Fibroblast of pulmonary artery (primary cell): ENCODE measurements at regions not wholly inside any gene's neighbourhood (a gene's known extent, or its start where the extent isn't known, plus 50 kb on each side); places are given as distances from the start of the nearest gene placed in this dataset.

Experiments
- DNase-seq: peaks from one replicate; pipeline ENCODE4 v3.0.0-alpha.2; 2010; ENCODE audit warnings: low read depth
- H3K4me3 ChIP-seq: replicated peaks from 2 replicates; pipeline ENCODE4 v1.5.1; 2011; ENCODE audit warnings: low read depth, mild to moderate bottlenecking, control low read depth, low read length, moderate library complexity
- TF ChIP-seq, protein P1 (sequence below): IDR thresholded peaks from 2 replicates; pipeline ENCODE4 v1.5.1; 2011; ENCODE audit warnings: mild to moderate bottlenecking, control low read depth, low read length, inconsistent platforms; ENCODE audit errors: missing control alignments

DNA sequence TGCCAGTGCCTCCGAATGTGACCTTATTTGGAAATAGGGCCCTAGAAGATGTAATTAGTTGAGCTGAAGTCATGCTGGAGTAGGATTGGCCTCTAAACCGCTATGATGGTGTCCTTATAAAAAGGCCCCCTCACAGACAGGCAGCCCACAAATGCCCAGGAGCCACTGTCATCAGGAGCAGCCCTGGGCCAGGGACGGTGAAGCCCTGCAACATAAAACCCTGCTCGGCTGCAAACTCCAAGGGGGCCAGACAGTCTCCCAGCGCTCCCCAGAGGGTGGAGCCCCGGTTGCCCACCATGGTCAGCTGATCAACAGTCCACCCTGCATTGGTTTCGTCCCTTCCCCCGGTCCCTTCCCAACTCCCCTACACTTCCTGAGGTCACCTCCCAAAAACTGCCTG, 351.7 kb downstream of the FOXL1 start:
- no peak for DNase-seq
- TF ChIP-seq, protein P1, sequence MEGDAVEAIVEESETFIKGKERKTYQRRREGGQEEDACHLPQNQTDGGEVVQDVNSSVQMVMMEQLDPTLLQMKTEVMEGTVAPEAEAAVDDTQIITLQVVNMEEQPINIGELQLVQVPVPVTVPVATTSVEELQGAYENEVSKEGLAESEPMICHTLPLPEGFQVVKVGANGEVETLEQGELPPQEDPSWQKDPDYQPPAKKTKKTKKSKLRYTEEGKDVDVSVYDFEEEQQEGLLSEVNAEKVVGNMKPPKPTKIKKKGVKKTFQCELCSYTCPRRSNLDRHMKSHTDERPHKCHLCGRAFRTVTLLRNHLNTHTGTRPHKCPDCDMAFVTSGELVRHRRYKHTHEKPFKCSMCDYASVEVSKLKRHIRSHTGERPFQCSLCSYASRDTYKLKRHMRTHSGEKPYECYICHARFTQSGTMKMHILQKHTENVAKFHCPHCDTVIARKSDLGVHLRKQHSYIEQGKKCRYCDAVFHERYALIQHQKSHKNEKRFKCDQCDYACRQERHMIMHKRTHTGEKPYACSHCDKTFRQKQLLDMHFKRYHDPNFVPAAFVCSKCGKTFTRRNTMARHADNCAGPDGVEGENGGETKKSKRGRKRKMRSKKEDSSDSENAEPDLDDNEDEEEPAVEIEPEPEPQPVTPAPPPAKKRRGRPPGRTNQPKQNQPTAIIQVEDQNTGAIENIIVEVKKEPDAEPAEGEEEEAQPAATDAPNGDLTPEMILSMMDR = no peak
- H3K4me3 ChIP-seq = no peak overlapping the region

DNA sequence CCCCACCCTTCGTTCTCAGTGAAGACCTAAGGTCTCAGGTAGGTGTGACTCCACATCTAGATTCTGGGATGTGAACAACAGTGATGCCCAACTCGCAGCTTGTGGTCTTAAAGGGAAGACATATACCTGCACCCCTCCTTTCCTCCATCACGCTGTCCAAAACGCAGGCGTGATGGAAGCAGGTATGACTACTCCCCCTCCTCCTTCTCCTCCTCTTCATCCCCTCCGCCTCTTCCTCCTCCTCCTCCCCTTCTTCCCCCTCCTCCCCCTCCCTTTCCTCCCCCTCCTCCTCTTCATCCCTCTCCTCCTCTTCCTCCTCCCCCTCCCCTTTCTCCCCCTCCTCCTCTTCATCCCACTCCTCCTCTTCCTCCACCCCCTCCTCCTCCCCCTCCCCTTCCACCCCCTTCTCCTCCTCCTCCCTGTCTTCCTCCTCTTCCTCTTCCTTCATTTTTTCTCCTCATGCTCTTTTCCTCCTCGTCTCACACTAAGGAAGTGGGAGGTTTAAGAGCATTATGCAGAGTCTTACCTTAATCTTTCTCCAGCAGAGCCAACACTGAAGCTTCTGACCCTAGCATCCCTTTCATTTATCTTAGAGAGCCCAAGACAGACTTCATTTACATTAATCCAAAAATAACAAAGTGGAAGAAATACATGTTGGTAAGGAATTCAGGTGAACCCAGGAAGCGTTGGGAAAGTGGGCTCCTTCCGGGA, 352.5 kb downstream of the FOXL1 start:
- no peak for DNase-seq
- no peak overlapping the region for H3K4me3 ChIP-seq
- TF ChIP-seq, protein P1 = no peak

DNA sequence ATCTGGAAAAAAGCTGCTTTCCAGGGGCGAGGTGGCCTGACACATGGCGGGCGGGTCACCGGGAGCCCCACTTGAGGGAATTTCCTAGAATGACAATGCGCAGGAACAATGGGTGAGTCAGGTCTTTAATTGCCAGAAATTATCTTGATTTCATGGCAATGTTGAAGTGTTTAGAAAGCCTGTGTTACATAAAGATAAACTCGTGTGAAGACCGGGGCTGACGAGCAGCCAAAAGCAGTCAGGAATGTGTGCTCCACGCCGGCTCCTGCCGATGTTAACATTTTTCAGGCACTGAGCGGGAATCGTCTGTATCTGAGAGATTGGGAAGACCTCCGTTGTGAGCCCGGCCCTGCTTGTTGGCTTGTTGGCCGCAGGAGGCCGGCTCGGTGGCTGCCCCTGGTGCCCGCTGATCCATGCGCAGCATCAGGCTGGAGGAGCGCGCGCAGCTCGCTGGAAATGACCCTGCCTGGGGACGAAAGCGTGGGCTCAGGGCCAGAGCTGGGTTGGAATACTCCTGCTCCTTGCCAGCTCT, 353.1 kb downstream of the FOXL1 start:
- H3K4me3 ChIP-seq = no peak overlapping the region
- DNase-seq = peak; percentile 93
- TF ChIP-seq, protein P1 = no peak

DNA sequence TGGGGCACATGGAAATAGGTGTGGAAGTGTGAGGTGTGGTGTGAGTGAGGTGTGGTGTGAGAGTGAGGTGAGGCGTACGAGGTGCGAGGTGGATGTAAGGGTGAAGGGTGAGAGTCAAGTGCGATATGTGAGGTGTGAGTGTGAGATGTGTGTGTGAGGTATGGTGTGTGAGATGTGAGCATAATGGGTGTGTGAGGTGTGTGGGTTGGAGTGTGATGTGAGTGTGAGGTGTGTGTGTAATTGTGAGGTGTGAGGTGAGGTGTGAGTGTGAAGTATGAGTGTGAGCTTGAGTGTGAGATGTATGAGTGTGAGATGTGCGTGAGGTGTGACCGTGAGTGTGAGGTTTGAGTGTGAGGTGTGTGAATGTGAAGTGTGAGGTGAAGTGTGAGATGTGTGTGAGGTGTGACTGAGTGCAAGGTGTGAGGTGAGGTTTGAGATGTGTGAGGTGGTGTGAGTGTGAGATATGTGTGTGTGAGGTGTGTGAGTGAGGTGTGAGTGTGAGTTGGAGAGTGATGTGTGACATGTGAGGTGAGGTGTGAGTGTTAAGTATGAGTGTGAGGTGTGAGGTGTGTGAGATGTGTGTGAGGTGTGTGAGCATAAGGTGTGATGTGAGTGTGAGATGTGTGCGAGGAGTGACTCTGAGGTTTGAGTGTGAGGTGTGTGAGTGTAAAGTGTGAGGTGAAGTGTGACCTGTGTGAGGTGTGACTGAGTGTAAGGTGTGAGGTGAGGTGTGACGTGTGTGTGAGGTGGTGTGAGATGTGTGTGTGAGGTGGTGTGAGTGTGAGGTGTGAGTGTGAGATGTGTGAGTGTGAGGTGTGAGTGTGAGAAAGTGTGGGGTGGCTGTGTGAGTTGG, 354.0 kb downstream of the FOXL1 start:
- TF ChIP-seq, protein P1 = no peak
- no peak for DNase-seq
- H3K4me3 ChIP-seq = no peak overlapping the region

DNA sequence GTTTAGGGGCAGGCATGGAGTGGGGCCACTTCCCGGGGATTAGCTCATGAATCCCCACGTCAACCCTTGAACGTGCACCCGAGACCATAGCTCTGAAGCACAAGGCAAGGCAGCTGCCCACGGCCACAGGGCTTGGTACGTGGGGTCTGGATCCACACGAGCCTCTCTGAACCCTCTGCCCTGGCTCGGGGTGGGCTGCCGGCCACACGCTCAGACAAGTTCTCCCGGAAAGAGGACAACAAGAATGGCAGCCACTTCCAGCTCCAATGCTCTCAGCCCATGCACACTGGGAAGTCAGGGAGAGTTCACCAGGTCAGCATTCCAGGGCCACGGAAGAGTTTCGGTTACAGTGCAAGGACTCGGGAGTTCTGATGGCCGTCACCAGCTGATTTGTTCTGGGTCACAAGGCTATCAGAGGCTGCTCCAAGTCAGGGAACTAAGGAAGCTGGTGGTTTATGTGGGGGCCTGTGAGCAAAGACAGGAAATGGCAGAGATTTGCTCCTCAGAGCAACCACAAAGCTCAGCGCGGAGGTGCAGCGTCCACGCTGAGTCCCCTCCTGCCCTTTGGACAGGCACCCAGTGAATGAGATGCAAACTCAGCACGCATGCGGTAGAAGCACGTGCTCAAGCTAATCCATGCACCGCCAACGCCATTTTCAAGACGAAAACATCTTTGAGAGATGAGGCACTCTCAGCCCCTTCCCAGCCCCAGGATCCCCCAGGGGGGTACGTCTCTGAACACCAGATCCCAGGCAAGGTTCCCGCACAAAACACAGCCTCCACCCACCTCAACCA, 356.4 kb downstream of the FOXL1 start:
- TF ChIP-seq, protein P1 = no peak
- H3K4me3 ChIP-seq = no peak overlapping the region
- peak; percentile 10 for DNase-seq

DNA sequence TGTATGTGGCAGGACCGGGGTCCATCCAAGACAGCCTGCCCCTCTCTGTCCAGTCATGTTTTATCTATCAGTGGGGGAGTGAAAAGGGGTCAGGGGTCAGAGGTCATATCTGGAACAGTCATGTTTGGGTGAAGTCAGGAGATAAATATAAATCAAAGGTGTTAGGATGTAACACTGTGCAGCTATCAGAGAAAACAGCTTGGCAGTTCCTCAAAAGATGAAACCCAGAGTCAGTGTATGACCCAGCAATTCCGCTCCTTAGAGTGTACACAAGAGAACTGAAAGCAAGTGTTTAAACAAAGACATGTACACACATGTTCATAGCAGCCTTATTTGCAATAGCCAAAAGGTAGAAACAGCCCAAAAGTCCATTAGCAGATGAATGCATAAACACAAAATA, 361.3 kb downstream of the FOXL1 start:
- TF ChIP-seq, protein P1 = no peak
- no peak for DNase-seq
- H3K4me3 ChIP-seq = no peak overlapping the region
